LNCaP clone FGC (cell line): ENCODE measurements at regions not wholly inside any gene's neighbourhood (a gene's known extent, or its start where the extent isn't known, plus 50 kb on each side); places are given as distances from the start of the nearest gene placed in this dataset.

Source experiments
- DNase-seq: peaks from one replicate; pipeline ENCODE4 v3.0.0-alpha.2; 2011; ENCODE audit warnings: low read depth
- H3K4me3 ChIP-seq: 2 replicates; pipeline ENCODE4 v1.5.1; 2011; ENCODE audit warnings: mild to moderate bottlenecking, low read depth, low read length, control low read depth
- TF ChIP-seq, protein P1 (sequence below): IDR thresholded peaks from 2 replicates; pipeline ENCODE4 v1.5.1; 2012; ENCODE audit warnings: mild to moderate bottlenecking; ENCODE audit not compliant: control insufficient read depth, insufficient read depth; ENCODE audit errors: extremely low read depth

DNA sequence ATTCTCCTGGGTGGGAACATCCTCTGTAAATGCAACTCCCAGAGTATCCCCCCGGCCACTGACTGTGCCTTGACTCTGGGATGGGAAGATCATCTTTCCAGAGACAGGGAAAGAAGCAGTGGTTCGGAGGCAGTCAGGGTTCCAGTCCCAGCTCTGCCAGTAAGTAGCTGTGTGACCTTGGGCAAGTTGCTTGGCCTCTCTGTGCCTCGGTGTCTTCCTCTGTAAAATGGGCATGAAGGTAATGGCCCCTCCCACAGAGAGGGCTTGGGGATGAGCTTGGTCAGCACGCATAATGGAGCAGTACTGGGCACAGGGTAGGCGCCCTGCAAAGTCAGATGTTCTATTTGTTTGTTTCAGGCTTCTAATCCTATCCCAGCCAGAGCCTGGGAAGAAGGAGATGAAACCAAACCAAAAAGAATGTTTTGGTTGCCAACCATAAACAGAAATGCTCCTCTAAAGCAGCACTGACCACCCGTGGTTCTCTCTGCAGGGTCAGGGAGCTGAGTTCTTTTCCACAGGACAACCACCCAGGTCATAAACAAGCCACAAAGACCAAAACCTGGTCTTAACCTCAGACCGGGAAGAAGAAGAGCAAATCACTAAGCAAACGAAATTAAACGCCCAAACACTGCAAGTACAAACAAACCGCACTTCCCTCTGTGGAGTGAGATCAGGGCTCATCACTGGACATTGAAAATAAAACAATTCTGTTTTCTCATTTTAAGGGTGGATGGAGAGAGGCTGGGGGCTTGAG is 381.0 kb upstream of the SULF2 start:
- H3K4me3 ChIP-seq, result no peak overlapping the region
- TF ChIP-seq, protein P1, sequence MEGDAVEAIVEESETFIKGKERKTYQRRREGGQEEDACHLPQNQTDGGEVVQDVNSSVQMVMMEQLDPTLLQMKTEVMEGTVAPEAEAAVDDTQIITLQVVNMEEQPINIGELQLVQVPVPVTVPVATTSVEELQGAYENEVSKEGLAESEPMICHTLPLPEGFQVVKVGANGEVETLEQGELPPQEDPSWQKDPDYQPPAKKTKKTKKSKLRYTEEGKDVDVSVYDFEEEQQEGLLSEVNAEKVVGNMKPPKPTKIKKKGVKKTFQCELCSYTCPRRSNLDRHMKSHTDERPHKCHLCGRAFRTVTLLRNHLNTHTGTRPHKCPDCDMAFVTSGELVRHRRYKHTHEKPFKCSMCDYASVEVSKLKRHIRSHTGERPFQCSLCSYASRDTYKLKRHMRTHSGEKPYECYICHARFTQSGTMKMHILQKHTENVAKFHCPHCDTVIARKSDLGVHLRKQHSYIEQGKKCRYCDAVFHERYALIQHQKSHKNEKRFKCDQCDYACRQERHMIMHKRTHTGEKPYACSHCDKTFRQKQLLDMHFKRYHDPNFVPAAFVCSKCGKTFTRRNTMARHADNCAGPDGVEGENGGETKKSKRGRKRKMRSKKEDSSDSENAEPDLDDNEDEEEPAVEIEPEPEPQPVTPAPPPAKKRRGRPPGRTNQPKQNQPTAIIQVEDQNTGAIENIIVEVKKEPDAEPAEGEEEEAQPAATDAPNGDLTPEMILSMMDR, result no peak
- DNase-seq, result no peak

GRCh38 chr20:48165401-48165685 is 380.1 kb upstream of the SULF2 start:
- no peak for DNase-seq
- TF ChIP-seq, protein P1, result no peak
- H3K4me3 ChIP-seq, result no peak overlapping the region

DNA sequence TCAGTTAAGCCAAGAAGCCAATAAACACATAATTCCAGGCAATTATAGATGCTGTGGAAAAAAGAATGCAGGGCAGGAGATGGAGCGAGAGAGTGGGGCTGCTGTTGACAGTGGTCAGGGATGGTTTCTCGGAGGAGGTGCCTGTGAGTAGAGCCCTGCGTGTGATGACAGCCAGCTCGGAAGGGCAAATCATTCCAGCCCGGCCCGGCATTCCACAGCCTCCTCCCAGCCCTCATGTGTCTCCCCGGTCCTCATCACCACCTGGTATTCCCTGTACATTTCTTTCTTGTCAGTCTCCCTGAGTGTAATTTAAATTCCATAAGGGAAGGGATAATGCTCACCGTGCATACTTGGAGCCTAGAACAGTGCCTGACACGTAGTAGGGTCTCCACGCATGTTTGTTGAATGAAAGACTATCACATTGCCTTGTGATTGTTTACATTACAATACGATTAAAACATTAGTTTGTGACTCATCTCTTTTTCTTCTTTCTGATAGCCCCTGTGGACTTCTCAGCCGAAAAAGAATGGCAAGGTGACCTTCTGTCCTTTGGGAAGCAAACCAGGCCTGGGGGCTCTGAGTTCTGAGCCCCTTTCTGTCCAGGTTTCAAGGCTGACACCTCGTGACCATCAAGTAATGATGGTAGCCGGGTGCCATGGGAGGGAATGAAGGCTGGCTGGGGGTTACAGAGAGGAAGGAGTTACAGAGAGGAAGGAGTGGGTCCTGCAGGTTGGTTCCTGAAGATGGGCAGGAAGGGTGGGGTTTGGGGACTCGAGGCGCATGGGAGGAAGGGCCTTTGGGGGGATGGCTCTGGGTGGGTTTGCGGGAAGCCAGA is 379.5 kb upstream of the SULF2 start:
- no peak for DNase-seq
- H3K4me3 ChIP-seq, result no peak overlapping the region
- TF ChIP-seq, protein P1, result no peak

- TF ChIP-seq, protein P1, result no peak
- no peak overlapping the region for H3K4me3 ChIP-seq
- DNase-seq, result no peak
These were observed 378.8 kb upstream of the SULF2 start for GRCh38 chr20:48164034-48164433.

DNA sequence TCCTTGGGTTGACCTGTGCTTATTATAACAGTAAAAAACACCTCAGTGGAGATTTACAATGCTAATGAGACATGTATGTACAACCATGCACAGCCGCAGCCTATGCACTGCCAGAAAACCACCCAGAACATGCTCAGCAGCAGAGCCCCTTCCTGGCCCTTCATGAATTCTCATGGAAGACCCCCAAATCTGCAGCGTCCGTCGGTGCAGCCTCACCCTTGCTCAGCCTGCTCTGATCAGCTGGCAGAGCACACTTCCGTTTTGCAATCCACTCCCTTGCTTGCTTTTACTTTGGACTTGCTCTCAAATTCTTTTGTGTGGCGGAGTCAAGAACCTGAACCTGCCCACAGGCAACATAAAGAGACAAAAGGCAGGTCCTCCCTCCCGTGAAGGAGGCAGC is 378.2 kb upstream of the SULF2 start:
- DNase-seq, result no peak
- H3K4me3 ChIP-seq, result no peak overlapping the region
- TF ChIP-seq, protein P1, result no peak

DNA sequence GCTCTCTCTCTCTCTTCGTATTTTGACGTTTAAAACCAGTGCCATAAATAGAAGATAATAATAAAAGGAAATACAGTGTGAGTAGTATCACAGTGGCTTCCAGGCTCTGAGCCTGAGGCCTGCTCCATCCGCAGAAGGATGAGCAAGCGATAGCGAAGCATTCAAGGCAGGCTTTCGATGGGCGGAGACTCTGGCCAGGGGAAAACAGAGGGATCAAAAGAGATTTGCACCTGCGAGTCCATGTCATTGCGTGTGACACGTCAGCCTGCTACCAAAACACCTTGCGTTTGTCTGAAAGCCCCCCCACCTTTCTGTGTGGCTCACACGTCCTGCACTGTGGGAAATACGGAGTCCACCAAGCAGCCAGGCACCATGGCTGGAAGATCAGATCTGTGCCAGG is 377.3 kb upstream of the SULF2 start:
- DNase-seq, result no peak
- no peak overlapping the region for H3K4me3 ChIP-seq
- TF ChIP-seq, protein P1, result no peak
